Stimulated activated CD4-positive, alpha-beta T cell treated with anti-CD3 and anti-CD28 coated beads, Interleukin-1b, Interleukin-23, amount 100 ng/mL, for 24 hours (primary cell): ENCODE measurements at regions not wholly inside any gene's neighbourhood (a gene's known extent, or its start where the extent isn't known, plus 50 kb on each side); places are given as distances from the start of the nearest gene placed in this dataset.

Experiments
- DNase-seq, 4 experiments: peaks; one replicate each; pipeline ENCODE4 v3.0.0-alpha.2; 2020; ENCODE audit warnings: low read depth in 4 of 4, low spot score in 1 of 4

DNA sequence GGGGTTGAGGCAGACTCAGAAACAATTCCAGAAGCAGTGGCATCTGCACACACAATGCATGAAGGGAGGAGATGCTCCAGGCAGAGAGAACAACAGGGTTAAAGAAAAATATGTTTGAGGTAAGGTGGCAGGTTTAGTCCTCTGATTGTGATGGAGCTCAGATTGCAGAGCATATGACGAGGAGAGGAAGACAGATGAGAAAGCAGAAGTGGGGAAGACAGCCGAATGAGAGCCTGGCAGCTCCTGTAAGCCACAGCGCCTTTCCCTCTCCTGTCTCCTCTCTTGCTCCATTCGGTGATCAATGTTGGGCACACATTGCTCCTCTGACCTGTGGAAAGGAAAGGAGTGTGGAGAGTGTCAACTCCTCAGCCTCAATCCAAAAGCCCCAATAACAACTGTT, 372.2 kb downstream of the GXYLT1 start:
- DNase-seq, result no peak

DNA sequence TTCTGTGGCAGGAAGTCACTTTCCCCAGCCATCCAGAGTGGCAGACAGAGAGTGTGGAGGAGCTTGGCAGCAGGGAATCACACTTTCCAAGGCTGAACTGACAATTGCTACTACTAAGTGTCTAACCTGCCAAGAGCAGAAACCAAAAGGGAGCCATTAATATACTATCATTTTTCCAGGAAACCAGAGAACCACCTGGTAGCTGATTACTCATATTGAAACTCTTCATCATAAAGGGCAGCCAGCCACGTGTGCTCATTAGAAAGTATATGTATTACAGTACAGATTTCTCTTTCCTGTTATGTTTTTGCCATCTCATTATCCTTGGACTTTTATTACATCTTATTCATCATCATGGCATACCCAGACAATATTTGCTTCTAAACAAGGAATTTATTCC, 374.9 kb downstream of the GXYLT1 start:
- no peak for DNase-seq

DNA sequence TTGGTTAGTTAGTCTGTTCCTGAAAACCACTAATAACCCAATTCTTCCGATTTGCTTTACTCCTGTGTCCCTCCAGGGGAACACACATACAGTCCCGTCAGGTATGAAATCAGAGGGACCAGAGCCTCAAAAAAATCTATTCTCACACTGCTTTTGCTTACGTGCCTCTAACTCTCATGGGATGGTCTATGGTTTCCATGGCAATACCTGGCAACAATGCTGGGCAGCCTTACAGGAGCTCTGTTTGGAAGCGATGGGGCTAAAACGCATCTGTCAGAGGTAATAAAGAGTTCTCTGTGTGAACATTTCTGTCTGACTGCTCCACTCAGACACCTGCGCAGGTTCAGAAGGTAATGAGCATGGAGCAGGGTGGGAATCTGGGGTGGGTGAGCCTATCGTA, 376.2 kb downstream of the GXYLT1 start:
- no peak for DNase-seq

DNA sequence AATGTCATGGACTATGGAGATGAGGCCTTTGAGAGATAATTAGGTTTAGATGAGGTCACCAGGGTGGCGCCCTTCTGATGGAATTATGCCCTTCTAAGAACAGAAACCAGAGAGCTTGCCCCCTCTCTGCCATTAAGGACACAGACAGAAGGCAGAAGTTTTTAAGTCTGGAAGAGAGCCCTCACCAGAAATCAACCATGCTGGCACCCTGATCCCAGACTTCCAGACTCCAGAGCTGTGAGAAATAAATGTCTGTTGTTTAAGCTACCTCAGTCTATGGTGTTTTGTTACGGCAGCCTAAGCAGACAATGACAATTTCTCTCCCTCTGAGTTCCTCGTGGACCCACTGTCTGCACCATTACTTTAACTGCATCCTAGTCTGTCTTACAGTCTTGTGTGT, 382.0 kb downstream of the GXYLT1 start:
- DNase-seq, result no peak

DNA sequence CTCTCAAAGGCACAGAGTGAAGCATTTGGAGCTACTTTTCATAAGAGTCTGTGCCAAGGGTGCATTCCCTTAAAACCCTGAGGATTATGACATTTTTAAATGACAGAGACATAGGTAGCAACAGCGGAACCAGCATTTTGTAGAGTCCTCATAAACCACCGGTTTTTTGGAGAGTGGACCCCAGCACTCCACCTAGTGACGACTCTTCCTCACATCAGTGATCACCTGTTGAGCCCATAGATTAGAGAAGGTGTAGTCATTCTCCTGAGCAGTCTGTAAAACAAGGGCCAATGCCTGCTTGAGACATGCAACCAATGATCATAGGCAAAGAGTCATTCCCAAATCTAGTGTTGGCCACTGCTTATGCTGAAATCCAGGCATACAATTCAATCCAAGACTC, 399.1 kb downstream of the GXYLT1 start:
- DNase-seq, result no peak

- no peak for DNase-seq
These were observed 400.8 kb downstream of the GXYLT1 start for GRCh38 chr12:41743835-41744234.

DNA sequence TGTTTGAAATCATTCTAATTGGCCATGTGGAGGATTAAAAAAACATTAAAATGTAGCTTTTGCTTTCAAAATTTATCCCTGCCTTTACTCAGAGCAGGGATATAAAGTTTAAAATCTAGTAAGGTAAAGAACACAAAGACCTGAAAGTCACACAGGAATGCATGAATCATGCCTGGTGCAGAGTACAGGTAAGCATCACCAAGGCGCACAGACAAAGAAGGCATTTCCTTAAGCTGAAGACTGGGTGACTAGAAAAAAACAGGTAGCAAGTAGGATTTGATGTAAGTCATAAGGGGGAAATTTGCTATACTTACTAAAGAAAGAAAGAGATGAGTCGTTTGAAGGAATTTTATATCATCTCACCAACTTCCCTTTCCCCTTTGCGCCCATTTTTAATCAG, 405.6 kb downstream of the GXYLT1 start:
- DNase-seq, result no peak

DNA sequence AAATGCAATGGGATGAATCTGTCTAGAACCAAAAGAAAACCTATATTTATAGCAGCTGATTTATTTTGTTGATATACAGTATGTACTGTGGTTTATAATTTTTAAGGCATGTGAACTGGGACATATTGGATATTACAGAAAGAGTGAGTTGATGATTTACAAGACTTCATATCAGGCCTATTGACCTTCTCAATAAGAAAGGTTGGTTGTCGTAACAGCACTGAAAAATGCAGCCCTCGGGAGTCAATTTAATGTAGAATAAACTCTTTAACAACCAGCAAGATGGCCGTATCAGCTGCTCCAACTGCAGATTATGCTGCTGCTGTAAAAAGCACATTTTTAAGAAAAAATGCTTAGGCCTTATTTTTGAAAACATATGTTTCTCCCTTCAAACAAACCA, 407.3 kb downstream of the GXYLT1 start:
- DNase-seq, result no peak

DNA sequence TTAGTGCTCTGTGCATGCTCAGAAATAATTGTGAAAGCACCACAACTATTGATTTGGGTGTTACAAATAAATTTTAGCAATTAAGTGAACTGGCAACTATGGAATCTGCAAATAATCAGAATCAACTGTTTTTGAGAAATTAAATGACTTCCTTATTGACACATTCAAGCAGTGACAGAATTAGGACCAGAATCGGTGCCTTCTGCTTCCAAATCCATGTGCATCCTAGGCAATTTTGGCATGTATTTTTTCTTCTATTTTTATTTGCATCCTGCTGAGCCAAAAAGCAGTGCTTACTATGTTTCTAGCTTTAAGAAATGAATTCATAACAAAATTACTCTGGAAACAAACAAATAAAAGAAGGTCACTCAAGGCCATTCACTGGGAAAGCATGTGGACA, 408.2 kb downstream of the GXYLT1 start:
- DNase-seq, result no peak

- no peak for DNase-seq
These were observed 413.0 kb downstream of the GXYLT1 start for GRCh38 chr12:41731691-41732090.

GRCh38 chr12:41731061-41731460, 413.6 kb downstream of the GXYLT1 start:
- DNase-seq, result no peak

- no peak for DNase-seq
These were observed 420.5 kb downstream of the GXYLT1 start for GRCh38 chr12:41724216-41724615.

- no peak for DNase-seq
These were observed 425.5 kb downstream of the GXYLT1 start for GRCh38 chr12:41719214-41719613.

DNA sequence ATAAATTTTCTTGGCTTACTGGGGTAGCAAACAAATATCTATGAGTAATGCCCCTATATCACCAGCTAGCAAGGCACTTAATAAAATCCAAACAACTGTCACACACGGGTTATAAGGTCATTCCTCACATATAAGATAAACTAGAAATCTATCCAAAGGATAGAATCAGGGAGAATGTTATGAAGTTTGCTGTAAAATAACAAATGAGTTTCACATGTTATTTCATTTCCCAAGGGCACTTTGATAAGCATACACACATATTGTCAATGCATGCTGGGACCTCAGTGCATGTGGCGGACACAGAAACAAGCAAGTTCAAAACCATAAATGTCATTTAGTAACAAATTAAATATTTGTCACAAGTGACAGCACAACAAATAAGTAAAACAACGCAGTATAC, 429.4 kb downstream of the GXYLT1 start:
- no peak for DNase-seq

DNA sequence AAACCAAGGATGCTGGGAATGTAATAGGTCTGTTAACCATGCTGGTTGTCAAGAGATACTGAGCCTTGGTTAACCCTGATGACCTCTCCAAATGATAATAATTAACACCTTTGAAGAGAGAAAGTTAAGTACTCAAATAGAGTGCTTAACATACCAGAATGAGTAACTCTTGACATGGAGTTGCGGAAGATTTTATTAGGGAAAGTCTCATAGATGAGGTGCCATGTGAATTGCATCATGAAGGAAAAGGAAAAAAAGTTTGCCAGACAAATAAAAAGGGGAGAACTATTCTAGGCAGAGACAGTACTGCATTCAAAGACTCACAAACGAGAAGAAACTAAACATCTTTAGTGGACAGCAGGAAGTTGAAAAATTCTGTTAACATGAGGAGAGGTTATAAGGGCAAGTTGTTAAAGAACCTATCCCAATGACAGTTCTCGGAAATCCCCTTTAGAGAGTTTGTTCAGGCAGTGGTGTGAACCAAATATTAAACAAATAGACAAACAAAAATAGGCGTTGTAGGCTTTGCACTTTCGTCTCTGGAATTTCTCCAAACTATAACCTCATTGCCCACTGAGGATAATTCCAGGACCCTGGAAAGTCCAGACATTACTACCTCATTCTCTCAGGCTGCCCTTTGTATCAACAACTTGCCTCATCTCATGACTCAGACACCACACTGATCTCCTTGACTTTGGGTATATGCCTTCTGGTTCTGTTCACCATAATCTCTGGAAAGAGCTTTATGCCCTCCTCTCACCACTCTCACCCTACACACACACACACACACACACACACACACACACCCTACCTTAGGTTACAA, 435.0 kb downstream of the GXYLT1 start:
- DNase-seq, result no peak

GRCh38 chr12:41709012-41709411, 435.7 kb downstream of the GXYLT1 start:
- no peak for DNase-seq

DNA sequence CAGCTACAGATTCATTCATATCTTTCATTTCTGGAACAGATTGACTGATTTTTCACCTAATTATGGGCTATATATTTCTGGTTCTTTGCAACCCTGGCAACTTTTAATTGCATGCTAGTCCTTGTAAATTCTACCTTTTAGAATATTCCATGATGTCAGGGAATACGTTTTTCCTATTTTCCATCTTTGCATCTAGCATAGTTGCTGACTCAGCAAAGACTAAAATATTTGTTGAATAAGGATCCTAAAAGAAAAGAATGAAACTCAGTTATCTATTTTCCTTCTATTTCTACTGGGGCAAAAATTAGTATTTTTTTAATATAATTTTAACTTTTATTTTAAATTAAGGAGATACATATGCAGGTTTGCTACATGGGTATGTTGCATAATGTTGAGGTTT, 438.3 kb downstream of the GXYLT1 start:
- no peak for DNase-seq

DNA sequence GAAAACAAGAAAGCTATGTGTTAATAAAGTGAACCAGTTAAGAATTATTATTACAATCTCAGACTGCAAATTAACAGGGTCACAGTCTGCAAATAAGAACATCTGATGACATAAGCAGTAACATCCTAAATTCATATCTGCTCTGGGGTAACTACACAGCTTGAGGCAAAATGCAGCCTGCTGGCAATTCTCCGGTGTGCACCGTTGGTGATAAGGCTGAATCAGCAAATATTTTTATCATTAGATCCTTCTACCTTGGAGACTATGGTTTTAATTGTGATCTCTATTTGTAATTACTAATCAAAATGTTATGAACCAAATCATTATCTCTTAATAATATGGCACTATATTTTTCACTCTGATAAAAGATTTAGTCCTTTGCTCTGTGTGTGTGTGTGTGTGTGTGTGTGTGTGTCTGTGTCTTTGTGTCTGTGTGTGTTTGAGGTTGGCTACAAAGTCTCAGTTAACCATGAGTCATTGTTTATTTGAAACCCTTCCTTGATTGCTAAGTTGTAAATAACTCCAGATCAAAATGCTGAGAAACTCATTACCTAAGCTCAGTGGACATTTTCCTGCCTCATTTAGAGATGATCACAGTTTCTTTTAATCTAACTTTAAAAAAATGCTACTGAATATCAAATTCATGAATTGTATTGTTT, 442.6 kb downstream of the GXYLT1 start:
- no peak for DNase-seq

GRCh38 chr12:41700940-41701339, 443.7 kb downstream of the GXYLT1 start:
- DNase-seq, result no peak

GRCh38 chr12:41699658-41700057, 445.0 kb downstream of the GXYLT1 start:
- DNase-seq, result no peak

DNA sequence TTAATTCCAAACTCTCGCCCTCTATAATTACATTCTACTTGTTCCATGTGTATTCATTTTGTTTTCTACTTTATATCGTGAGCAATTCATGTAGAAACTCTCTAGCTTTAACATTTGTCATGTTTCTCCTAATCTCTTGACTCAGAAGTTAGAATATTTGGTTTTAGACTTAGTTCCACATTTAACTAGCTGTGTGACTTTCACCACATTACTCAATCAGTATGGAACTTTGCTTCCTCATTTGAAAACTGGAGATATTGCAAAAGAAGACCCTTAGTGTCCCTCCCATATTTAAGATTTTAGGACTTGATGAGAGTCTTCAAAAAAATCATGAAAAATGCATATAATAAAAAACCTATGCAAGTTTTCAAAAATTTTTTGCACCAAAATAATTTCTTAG, 447.5 kb downstream of the GXYLT1 start:
- no peak for DNase-seq

- DNase-seq, result no peak
These were observed 459.7 kb downstream of the GXYLT1 start for GRCh38 chr12:41684997-41685396.
